Muscle of arm (tissue), 1 donor: ENCODE measurements at regions not wholly inside any gene's neighbourhood (a gene's known extent, or its start where the extent isn't known, plus 50 kb on each side); places are given as distances from the start of the nearest gene placed in this dataset.

ENCODE experiments used
- DNase-seq: peaks from one replicate; pipeline ENCODE4 v3.0.0-alpha.2; 2013

GRCh38 chr12:73341559-73342247, 1069.5 kb downstream of the TRHDE start:
- DNase-seq: no peak

- no peak for DNase-seq
These were observed 1070.6 kb downstream of the TRHDE start for GRCh38 chr12:73342733-73343132.

GRCh38 chr12:73352826-73353225, 1080.7 kb downstream of the TRHDE start:
- DNase-seq: no peak

- DNase-seq: no peak
These were observed 1089.1 kb downstream of the TRHDE start for GRCh38 chr12:73361156-73361863.

GRCh38 chr12:73361864-73362230, 1089.7 kb downstream of the TRHDE start:
- no peak for DNase-seq

GRCh38 chr12:73362666-73363065, 1090.5 kb downstream of the TRHDE start:
- no peak for DNase-seq

- DNase-seq: no peak
These were observed 1100.7 kb downstream of the TRHDE start for GRCh38 chr12:73372856-73373255.

- no peak for DNase-seq
These were observed 1102.2 kb downstream of the TRHDE start for GRCh38 chr12:73374360-73374759.

GRCh38 chr12:73383584-73384222, 1111.5 kb downstream of the TRHDE start:
- no peak for DNase-seq

- no peak for DNase-seq
These were observed 1112.4 kb downstream of the TRHDE start for GRCh38 chr12:73384592-73384991.

- no peak for DNase-seq
These were observed 1118.1 kb downstream of the TRHDE start for GRCh38 chr12:73390261-73390660.

- no peak for DNase-seq
These were observed 1124.6 kb upstream of the ATXN7L3B start for GRCh38 chr12:73413051-73413450.

- DNase-seq: no peak
These were observed 1123.7 kb upstream of the ATXN7L3B start for GRCh38 chr12:73413974-73414373.

- DNase-seq: no peak
These were observed 1122.7 kb upstream of the ATXN7L3B start for GRCh38 chr12:73414926-73415325.

GRCh38 chr12:73418541-73418940, 1119.1 kb upstream of the ATXN7L3B start:
- no peak for DNase-seq

- no peak for DNase-seq
These were observed 1115.8 kb upstream of the ATXN7L3B start for GRCh38 chr12:73421832-73422231.

- no peak for DNase-seq
These were observed 1113.2 kb upstream of the ATXN7L3B start for GRCh38 chr12:73424484-73424883.

GRCh38 chr12:73445658-73446324, 1091.8 kb upstream of the ATXN7L3B start:
- DNase-seq: no peak

- DNase-seq: no peak
These were observed 1084.8 kb upstream of the ATXN7L3B start for GRCh38 chr12:73452672-73453469.

GRCh38 chr12:73460212-73460611, 1077.4 kb upstream of the ATXN7L3B start:
- DNase-seq: no peak

- DNase-seq: no peak
These were observed 1072.5 kb upstream of the ATXN7L3B start for GRCh38 chr12:73465106-73465505.

- no peak for DNase-seq
These were observed 1051.4 kb upstream of the ATXN7L3B start for GRCh38 chr12:73486256-73486655.
